OCI-LY1 (cell line): ENCODE measurements at regions not wholly inside any gene's neighbourhood (a gene's known extent, or its start where the extent isn't known, plus 50 kb on each side); places are given as distances from the start of the nearest gene placed in this dataset.

Experiments used
- H2AFZ ChIP-seq: fragments of 200-600 bp; sonication (generic), shearing (Covaris generic); 2 replicates; pipeline ENCODE4 v1.6.0; 2014; ENCODE audit warnings: antibody characterized with exemption, mild to moderate bottlenecking, low read length
- H3F3A ChIP-seq: fragments of 200-600 bp; sonication (generic), shearing (Covaris generic); 2 replicates; pipeline ENCODE4 v1.6.0; 2014; ENCODE audit warnings: mild to moderate bottlenecking, antibody characterized with exemption, low read length, moderate library complexity; ENCODE audit not compliant: insufficient read depth
- H3K27ac ChIP-seq: fragments of 200-600 bp; sonication (generic); 2 replicates; pipeline ENCODE4 v1.5.1; 2014; ENCODE audit warnings: low read length, mixed run types, mild to moderate bottlenecking, low read depth; ENCODE audit not compliant: poor library complexity, severe bottlenecking
- H3K27me3 ChIP-seq: fragments of 200-600 bp; sonication (generic); 2 replicates; pipeline ENCODE4 v1.6.0; 2014; ENCODE audit warnings: antibody characterized with exemption, mild to moderate bottlenecking, low read length, moderate library complexity; ENCODE audit not compliant: insufficient read depth
- H3K36me3 ChIP-seq: fragments of 200-600 bp; sonication (generic); 2 replicates; pipeline ENCODE4 v1.6.1; 2014; ENCODE audit warnings: mild to moderate bottlenecking, antibody characterized with exemption, low read length, moderate library complexity, mixed read lengths; ENCODE audit not compliant: insufficient read depth
- H3K4me1 ChIP-seq: fragments of 200-600 bp; sonication (generic); 2 replicates; pipeline ENCODE4 v1.5.1; 2014; ENCODE audit warnings: mild to moderate bottlenecking, low read length, moderate library complexity; ENCODE audit not compliant: insufficient read depth, severe bottlenecking
- H3K4me2 ChIP-seq: fragments of 200-600 bp; sonication (generic), shearing (Covaris generic); 2 replicates; pipeline ENCODE4 v1.6.1; 2014; ENCODE audit warnings: low read length
- H3K4me3 ChIP-seq: fragments of 200-600 bp; sonication (generic); 2 replicates; pipeline ENCODE4 v1.5.1; 2014; ENCODE audit warnings: low read length, low read depth, mild to moderate bottlenecking, mixed read lengths; ENCODE audit not compliant: poor library complexity, severe bottlenecking
- H3K79me2 ChIP-seq: fragments of 200-600 bp; shearing (Covaris generic); 2 replicates; pipeline ENCODE4 v1.6.1; 2016; ENCODE audit warnings: mixed run types, low read length, mixed read lengths; ENCODE audit not compliant: insufficient read depth
- H3K9ac ChIP-seq: fragments of 200-600 bp; sonication (generic), shearing (Covaris generic); 2 replicates; pipeline ENCODE4 v1.6.1; 2014; ENCODE audit warnings: mild to moderate bottlenecking, low read length, mixed read lengths
- H3K9me2 ChIP-seq: fragments of 200-600 bp; sonication (generic), shearing (Covaris generic); 2 replicates; pipeline ENCODE4 v1.6.1; 2014; ENCODE audit warnings: low read depth, mild to moderate bottlenecking, low read length, mixed read lengths
- H3K9me3 ChIP-seq: fragments of 200-600 bp; shearing (Covaris generic); 2 replicates; pipeline ENCODE4 v1.6.1; 2014; ENCODE audit warnings: low read length, mixed read lengths
- H4K20me1 ChIP-seq: fragments of 200-600 bp; sonication (generic), shearing (Covaris generic); 2 replicates; pipeline ENCODE4 v1.6.0; 2016; ENCODE audit warnings: mild to moderate bottlenecking, low read length; ENCODE audit not compliant: insufficient read depth
- CTCF ChIP-seq: fragments of 200-600 bp; sonication (generic), shearing (Covaris generic); IDR thresholded peaks from 2 replicates; pipeline ENCODE4 v1.5.1; 2017; ENCODE audit warnings: mild to moderate bottlenecking, antibody characterized with exemption, low read length, moderate library complexity, mixed read lengths
- EZH2 ChIP-seq: fragments of 200-600 bp; sonication (generic), shearing (Covaris generic); IDR thresholded peaks from 2 replicates; pipeline ENCODE4 v1.8.0; 2017; ENCODE audit warnings: borderline replicate concordance, mixed run types, mild to moderate bottlenecking, antibody characterized with exemption, low read length, moderate library complexity, mixed read lengths

GRCh38 chr11:15607361-15608036 is 492.8 kb downstream of the INSC start:
- Histone ChIP-seq H3K4me1 (no peaks in the 10 kb centered on the region), H2AFZ (no peak overlapping the region), H3K4me3 (no peak overlapping the region), H3K9ac (no peak overlapping the region), H3K9me3 (no peaks in the 10 kb centered on the region), H3K27me3 (no peaks in the 10 kb centered on the region), H3K9me2 (no peaks in the 10 kb centered on the region), H4K20me1 (no peaks in the 10 kb centered on the region), H3K79me2 (no peaks in the 10 kb centered on the region), H3K4me2 (no peak overlapping the region), H3F3A (no peaks in the 10 kb centered on the region), H3K36me3 (no peaks in the 10 kb centered on the region), H3K27ac (no peak overlapping the region)
- no peak for TF ChIP-seq CTCF
- no peak for TF ChIP-seq EZH2

DNA sequence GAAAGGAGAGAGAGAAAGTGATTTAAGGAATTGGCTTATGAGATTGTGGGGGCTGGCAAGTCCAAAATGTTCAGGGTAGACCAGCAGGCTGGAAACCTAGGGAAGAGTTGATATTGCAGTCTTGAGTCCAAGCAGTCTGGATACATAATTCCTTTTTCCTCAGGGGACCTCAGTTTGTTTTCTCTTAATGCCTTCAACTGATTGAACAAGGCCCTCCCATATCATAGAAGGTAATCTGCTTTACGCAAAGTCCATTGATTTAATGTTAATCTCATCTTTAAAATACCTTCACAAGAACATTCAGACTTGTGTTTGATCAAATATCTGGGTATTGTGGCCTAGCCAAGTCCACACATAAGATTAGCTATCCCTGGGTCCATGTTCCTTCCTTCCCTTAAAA is 494.7 kb downstream of the INSC start:
- TF ChIP-seq CTCF (no peak), EZH2 (no peak)
- H3K27me3 ChIP-seq: no peaks in the 10 kb centered on the region
- no peaks in the 10 kb centered on the region for H3K9me3 ChIP-seq
- H4K20me1 ChIP-seq: no peaks in the 10 kb centered on the region
- H3K36me3 ChIP-seq: no peaks in the 10 kb centered on the region
- H3K4me2 ChIP-seq: no peak overlapping the region
- no peaks in the 10 kb centered on the region for H3K9me2 ChIP-seq
- H3K4me3 ChIP-seq: no peak overlapping the region
- no peaks in the 10 kb centered on the region for H3K79me2 ChIP-seq
- H3K4me1 ChIP-seq: no peaks in the 10 kb centered on the region
- no peak overlapping the region for H2AFZ ChIP-seq
- H3K9ac ChIP-seq: no peak overlapping the region
- H3K27ac ChIP-seq: no peak overlapping the region
- H3F3A ChIP-seq: no peaks in the 10 kb centered on the region

- H2AFZ ChIP-seq: no peak overlapping the region
- no peaks in the 10 kb centered on the region for H3K9me2 ChIP-seq
- H3K4me1 ChIP-seq: no peaks in the 10 kb centered on the region
- TF ChIP-seq EZH2: no peak
- no peak for TF ChIP-seq CTCF
- H3K27ac ChIP-seq: no peak overlapping the region
- no peak overlapping the region for H3K4me3 ChIP-seq
- no peak overlapping the region for H3K4me2 ChIP-seq
- H3F3A ChIP-seq: no peaks in the 10 kb centered on the region
- no peaks in the 10 kb centered on the region for H4K20me1 ChIP-seq
- H3K9me3 ChIP-seq: no peaks in the 10 kb centered on the region
- no peaks in the 10 kb centered on the region for H3K79me2 ChIP-seq
- H3K36me3 ChIP-seq: no peaks in the 10 kb centered on the region
- no peaks in the 10 kb centered on the region for H3K27me3 ChIP-seq
- no peak overlapping the region for H3K9ac ChIP-seq
Measured at GRCh38 chr11:15610881-15611280, 496.2 kb downstream of the INSC start.
